AG04449 (cell line): ENCODE measurements at regions not wholly inside any gene's neighbourhood (a gene's known extent, or its start where the extent isn't known, plus 50 kb on each side); places are given as distances from the start of the nearest gene placed in this dataset.

Source experiments
- CTCF ChIA-PET: fragments of 350-600 bp; formaldehyde crosslinking; extraction: SDS; loops from one replicate; lab custom pipeline; 2021; ENCODE audit warnings: antibody characterized with exemption; lab: Yijun Ruan, JAX
- POLR2A ChIA-PET: fragments of 400-600, 350-600 bp; formaldehyde crosslinking; extraction: SDS; loops from one replicate; lab custom pipeline; 2020; ENCODE audit warnings: antibody characterized with exemption, inconsistent platforms; lab: Yijun Ruan, JAX
- DNase-seq: peaks from one replicate; pipeline ENCODE4 v3.0.0-alpha.2; 2010; ENCODE audit warnings: low read depth, low spot score
- H3K4me3 ChIP-seq: 2 replicates; pipeline ENCODE4 v1.5.1; 2011; ENCODE audit warnings: low read depth, mild to moderate bottlenecking, control low read depth, low read length
- CTCF ChIP-seq: IDR thresholded peaks from one replicate; pipeline ENCODE4 v1.5.1; 2011; ENCODE audit warnings: mild to moderate bottlenecking, moderate library complexity, low read length, control low read depth, inconsistent platforms; ENCODE audit not compliant: insufficient read depth; ENCODE audit errors: missing control alignments

GRCh38 chr10:65112573-65112972, 1591.4 kb downstream of the REEP3 start:
- ChIA-PET CTCF (no interaction called here), POLR2A (no interaction called here)
- H3K4me3 ChIP-seq = no peak overlapping the region
- no peak for TF ChIP-seq CTCF
- no peak for DNase-seq

- CTCF ChIA-PET = no interaction called here
- TF ChIP-seq CTCF = no peak
- POLR2A ChIA-PET = no interaction called here
- no peak overlapping the region for H3K4me3 ChIP-seq
- no peak for DNase-seq
Measured at GRCh38 chr10:65123120-65123519, 1601.9 kb downstream of the REEP3 start.

GRCh38 chr10:65125212-65125611, 1604.0 kb downstream of the REEP3 start:
- no peak overlapping the region for H3K4me3 ChIP-seq
- TF ChIP-seq CTCF = no peak
- DNase-seq = no peak
- CTCF ChIA-PET = no interaction called here
- POLR2A ChIA-PET = no interaction called here

- CTCF ChIA-PET = no interaction called here
- no peak for TF ChIP-seq CTCF
Measured at GRCh38 chr10:65126288-65126687, 1605.1 kb downstream of the REEP3 start.

GRCh38 chr10:65128277-65128676, 1607.1 kb downstream of the REEP3 start:
- H3K4me3 ChIP-seq = no peak overlapping the region
- POLR2A ChIA-PET = no interaction called here
- DNase-seq = no peak
- CTCF ChIA-PET = no interaction called here
- no peak for TF ChIP-seq CTCF

More at GRCh38 chr10:65126288-65126687, 1605.1 kb downstream of the REEP3 start:
- POLR2A ChIA-PET = no interaction called here
- H3K4me3 ChIP-seq = no peak overlapping the region
- no peak for DNase-seq

- ChIA-PET POLR2A (no interaction called here), CTCF (no interaction called here)
- no peak for DNase-seq
- H3K4me3 ChIP-seq = no peak overlapping the region
- no peak for TF ChIP-seq CTCF
Measured at GRCh38 chr10:65130162-65130758, 1609.1 kb downstream of the REEP3 start.
